HG02852 (cell line): ENCODE measurements at regions not wholly inside any gene's neighbourhood (a gene's known extent, or its start where the extent isn't known, plus 50 kb on each side); places are given as distances from the start of the nearest gene placed in this dataset.

ENCODE experiments used
- ATAC-seq: cut with Tn5 transposase; IDR thresholded peaks from one replicate; pipeline ENCODE4 v1.9.1; 2021; ENCODE audit warnings: mild to moderate bottlenecking, moderate library complexity; ENCODE audit not compliant: unreplicated experiment

DNA sequence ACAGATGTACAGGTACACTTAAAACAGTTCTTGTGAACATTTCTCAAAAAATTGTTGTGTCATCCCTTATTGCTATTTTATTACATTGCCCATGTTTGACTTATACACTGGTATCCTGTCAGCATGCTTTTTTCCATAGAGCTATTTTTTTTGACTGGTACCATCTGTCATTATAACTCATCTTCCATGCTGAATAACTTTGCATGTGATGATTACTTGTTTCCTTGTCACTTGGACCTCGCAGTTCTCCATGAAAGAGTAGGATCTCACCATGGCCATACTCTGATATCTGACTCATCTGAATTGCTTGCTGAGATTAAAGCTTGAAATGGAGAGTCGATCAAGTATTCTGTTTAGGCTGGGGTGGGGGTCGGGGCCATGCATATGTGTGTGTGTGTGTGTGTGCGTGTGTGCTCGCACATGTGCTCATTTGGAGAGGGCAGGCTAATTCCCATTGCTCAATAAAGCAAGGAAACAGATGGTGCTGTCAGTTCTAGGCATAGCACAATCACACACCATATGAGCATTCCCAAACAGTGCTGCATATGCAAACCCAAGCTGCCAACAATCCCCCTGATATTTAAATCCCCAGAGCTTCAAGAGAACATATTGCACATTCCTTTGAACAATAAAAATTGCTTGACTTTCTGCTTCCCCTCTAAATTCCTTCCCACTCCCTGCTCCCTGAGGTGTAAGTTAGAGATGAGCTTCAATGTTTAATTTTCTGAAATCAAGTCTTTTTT, 62.9 kb downstream of the NHLRC3 start:
- ATAC-seq: no peak

DNA sequence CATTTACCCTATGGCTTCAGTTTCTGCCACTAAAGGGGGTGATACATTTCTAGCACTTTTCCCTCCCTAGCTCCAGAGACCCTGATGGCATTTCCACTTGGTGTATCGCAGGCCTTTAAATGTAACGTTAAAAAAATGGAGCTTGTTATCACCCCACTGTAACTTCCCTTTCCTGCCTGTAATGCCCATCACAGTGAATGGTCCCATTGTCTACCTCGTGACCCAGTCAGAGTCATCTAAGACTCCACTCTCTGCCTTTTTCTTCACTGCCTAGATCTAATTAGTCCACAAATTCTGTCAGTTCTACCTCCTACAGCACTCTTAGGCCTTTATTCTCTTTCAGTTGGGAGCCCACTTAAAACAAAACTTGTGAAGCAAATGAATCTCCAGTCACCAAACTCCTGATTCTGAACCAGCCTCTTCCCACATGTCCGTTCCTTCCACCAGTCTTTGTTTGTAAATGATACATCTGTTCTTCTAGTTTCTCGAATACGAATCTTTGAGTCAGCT, 64.8 kb downstream of the NHLRC3 start:
- ATAC-seq: no peak

DNA sequence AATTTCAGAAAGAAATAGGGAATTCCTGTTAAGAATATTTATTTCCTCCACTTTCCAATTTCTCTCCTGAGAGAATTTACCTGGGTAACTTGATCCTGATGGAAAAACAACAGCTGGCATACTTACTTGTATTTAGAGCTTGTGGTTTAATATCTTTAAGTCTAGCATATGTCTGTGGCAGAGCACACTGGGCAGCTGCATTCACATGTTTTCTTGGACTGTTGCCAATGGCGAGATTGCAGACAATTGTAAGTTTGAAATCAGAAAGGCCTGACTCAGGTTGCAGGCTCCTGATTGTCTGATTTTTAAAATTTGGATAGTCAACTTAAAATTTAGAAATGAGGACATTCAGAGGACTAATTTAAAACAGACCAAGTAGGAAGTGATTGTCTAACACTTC, 66.9 kb downstream of the NHLRC3 start:
- no peak for ATAC-seq

DNA sequence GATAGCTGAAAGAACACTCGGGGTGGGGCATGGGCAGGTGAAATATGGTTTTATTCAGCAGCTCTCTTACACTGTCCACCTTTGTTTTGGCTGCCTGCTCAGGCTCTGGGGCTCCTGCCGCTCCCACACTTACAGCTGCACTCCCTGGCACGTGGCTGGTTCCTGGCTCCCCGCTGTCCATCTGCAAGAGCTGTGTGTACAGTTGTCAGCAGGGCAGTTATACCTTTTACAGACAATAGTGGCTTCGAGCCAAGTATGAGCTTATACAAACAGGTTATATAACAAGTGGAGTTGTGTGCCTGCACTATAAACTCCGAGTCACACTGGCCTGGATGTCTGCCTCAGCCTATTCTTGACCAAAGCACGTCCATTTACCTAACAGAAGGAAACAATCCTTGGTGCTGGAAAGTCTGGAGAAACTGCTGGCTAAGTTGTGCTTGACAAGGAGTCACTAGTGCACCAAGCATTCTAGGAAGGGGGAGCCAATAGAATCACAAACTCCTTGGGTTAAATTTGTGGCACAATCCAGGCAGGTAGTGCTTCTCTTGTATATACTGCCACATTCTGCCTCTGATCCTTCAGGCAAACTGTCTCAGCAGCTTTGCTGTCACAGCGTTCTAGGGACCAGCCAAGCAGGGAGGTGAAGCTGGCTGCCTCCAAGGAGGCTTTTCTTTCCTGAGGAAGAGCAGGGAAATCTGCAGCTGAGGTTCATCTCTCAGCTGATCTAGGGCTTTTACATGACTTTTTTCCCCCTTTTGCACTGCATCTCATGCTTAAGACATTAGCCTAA, 68.2 kb downstream of the NHLRC3 start:
- no peak for ATAC-seq

DNA sequence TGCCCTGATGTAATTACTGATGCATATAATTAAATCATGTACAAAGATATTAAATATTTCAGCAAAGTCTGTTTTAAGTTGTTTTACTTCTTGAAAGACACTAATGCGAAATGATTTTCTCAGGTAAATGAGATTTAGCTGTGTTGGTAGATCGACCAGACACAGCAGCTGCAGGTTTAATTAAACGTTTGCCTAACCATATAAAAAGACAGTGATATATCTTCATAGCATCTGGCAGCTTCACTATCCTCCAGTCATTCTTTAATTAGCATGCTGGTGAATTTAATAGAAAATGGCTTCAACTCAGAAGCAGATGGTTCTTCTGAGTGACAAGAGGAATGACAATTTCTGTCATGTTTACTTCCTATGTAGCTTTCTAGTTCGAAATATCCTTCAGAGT, 69.3 kb downstream of the NHLRC3 start:
- ATAC-seq: no peak

DNA sequence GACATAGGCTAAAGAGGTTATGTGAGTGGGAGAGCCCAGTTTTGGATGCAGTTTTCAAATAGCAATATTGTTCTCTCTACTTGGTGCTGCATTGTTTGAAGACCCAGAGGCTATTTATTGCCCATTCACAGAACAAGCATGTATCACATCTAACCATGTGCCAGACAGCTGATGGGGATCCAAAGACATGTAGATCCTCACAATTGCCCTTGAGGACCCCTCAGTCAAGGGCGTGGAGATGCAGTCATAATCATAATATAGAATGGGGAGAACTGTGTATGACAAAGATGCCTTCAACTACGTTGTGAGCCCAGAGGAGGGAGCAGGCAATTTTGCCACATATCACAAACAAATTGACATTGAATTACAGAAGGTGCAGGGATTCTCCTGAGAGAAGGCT, 70.5 kb downstream of the NHLRC3 start:
- ATAC-seq: no peak

DNA sequence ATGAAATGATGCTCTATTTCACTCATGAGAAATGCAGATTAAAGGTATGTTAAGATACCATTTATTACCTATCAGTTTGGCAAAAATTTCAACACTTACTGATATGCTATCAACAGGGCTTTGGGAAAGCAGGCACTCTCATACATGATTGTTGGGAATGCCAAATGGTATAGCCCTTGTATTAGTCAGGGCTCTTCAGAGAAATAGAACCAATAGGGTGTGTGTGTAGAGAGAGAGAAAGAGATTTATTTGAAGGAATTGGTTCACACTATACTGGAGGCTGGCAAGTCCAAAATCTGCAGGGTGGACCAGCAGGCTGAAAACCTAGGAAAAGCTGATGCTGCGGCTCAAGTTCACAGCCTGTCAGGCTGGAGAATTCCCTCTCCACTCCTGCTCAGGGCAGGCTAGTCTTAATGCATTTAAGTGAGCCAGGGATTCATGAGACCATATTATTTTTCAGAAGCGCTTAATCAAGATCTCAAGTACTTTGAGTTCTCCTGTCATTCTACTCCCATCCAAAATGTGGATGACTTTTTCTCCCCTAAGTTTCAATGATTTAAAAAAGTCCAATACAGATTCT, 72.4 kb downstream of the NHLRC3 start:
- no peak for ATAC-seq

DNA sequence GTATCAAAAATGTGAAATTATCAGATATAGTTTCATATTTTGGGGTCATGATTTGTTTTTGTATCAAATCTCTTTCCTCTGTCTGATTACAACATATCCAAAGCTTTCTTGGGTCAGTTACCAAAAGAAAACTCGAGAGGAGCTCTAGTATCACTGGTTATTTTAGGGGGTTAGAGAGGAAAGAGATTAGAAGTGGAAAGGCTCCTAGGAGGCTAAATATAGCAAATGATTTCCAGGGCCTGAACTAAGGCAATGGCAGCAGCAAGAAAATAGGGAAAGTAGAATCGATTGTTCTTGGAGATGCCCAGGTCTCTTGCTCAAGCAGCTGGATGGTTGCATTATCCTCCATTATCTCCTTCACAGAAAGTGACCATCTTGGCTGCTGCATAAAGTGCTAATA, 72.9 kb downstream of the NHLRC3 start:
- ATAC-seq: no peak

DNA sequence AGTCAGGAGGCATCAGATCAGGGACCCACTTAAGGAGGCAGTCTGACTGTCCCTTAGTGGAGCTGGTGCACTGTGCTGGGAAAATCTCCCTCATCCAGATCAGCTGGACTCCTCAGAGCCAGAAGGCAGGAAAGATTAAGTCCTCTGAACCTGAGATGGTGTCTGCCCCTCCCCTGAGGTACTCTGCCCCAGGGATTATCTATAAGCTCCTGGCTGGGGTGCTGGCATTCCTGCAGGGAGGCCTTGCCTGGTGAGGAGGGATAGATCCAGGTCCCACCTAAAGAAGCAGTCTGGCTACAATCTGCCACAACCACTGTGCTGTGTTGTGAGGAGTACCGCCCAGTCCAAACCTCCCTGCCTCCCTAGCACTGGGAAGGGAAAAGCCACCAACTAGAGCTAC, 81.2 kb downstream of the NHLRC3 start:
- no peak for ATAC-seq

DNA sequence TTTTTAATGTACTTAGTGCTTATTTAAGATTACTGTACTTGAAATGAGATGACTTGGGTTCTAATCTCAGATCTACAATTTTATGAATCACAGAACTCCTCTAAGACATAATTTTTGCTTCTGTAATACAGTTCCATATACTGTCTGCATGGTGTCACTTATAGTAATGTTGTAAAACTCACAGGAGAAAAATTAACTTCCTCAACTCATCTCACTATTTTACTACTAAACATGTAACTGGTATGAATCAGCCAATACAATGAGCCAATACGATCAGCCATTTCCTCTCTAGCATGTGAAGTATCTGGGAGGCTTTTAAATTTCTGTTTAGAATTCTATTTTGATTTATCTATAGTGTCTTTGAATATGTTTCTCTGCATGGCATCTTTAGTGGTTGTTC, 85.3 kb downstream of the NHLRC3 start:
- ATAC-seq: no peak

DNA sequence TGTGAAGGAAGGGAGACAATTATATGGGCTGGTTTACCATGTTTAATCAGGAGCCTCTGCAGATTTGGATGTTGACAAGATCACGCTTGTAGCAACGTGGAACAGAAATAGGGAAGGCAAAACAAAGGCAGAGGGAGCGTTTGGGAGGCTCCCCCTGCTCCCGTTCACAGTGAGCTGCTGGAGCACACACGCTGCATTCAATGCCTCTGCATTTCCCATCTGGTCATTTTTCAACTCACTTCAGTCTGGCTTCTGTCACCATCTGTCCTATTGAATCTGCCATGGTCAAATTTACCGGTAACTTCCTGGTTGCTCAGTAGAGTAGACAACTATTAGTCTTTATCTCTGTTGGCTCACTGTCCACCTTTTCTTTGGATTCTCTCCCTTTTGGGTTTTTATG, 91.0 kb downstream of the NHLRC3 start:
- ATAC-seq: no peak

DNA sequence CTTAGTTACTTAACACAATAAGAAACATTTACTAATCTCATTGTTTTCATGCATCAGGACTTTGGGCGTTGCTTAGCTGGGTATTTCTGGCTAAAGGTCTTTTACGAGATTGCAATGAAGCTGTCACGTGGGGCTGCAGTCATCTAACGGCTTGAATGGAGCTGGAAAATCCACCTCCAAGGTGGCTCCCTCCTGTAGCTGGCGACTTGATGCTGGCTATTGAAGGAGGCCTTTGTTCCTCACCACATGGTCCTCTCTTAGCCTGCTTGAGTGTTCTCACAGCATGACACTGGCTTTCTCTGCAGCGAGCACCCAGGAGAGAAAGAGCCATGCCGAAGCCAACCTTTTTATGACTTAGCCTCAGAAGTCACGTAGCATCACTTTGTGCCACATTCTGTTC, 92.0 kb downstream of the NHLRC3 start:
- ATAC-seq: no peak

DNA sequence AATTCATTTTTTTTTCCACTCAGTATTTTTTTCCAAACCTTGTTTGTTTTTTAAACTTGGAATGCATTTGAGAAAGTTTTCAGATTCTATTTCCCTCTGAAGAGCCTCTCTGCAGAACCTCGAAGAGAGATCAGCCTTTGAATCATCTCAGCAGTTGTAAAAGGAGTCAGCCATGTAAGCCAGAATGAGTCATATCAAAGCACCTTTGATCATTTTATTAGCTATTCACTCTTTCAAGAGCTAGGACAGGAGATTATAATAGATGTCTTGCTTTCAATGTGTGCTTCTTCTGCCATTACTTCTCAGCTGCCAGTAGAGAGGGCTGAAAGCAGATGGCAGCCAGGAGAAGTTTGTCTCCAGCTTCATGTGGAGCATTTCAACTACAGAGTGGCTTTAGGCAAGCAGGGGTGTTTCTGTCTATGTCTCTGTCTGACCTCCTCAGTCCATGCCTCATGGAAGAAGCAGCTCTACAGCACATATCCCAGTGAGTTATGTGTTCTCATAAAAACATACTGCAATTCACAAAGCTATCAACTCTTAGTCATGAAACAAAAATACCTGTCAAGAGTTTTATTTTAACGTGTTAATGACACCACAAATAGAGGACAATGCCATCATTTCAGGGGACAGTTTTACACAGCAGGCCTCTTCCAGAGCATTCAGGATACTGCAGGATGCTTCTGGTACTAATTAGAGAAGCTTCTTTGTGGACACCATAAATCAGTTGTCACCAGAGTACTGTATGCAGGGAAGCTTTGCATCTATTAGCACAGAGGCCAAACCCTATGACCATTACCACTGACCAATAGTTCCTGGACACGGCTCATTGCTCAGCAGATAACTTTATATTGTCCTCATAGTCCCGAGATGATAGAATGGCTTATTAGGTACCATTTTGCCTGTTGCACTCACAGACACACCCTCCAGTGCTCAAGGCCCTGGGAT, 94.3 kb downstream of the NHLRC3 start:
- no peak for ATAC-seq

DNA sequence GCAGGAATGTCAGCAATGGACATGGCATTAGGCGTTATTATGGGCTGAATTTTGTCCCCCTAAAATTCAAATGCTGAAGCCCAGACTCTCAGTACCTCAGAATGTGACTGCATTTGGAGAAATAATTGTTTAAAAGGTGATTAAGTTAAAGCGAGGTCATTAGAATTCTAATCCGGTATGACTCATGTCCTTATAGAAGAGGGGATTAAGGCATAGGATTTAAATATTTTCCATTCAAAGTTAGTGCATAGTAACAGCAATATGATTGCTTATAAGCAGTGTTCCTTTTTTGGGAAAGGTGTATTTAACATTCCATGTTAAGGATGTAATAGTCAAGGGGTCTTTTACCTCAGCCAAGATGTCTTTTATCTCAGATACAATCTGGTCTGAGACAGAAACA, 95.5 kb downstream of the NHLRC3 start:
- ATAC-seq: no peak

DNA sequence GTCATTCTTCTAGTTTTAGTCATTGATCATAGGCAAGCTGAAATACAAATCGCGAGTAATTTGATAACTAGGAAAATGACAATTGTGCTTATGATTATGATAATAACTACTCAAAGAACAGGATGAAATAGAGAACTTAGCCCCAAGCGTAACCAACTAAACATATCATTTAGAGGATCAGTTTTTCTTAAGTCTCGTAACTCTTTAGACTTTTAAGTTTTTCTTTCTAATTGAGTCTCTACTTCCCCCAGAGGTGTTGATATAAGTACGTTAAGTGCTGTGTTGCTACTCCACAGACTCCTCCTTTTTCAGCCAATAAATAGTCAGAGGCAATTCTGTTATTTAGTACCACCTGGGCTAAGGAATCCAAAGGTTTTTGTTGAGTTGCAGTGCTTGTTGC, 96.3 kb downstream of the NHLRC3 start:
- ATAC-seq: no peak

DNA sequence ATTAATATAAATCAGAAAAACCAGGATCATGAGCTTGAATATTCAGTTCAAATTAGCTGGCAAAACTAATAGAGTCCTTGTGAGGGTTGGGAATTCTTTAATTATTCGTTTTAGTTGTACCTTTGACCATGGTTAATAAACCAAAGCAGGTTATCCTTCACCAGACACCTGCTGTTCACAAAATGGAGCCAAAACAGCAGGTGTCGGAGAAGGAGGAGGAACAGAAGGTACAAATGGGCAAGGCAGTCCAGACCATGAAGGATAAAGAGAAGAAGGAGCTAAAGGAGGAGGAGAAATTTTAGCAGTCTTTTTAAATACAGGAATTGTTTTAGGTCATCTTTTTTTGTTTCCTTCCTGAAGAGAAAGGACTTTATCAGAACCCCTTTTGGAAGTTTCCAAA, 106.1 kb downstream of the NHLRC3 start:
- ATAC-seq: no peak

DNA sequence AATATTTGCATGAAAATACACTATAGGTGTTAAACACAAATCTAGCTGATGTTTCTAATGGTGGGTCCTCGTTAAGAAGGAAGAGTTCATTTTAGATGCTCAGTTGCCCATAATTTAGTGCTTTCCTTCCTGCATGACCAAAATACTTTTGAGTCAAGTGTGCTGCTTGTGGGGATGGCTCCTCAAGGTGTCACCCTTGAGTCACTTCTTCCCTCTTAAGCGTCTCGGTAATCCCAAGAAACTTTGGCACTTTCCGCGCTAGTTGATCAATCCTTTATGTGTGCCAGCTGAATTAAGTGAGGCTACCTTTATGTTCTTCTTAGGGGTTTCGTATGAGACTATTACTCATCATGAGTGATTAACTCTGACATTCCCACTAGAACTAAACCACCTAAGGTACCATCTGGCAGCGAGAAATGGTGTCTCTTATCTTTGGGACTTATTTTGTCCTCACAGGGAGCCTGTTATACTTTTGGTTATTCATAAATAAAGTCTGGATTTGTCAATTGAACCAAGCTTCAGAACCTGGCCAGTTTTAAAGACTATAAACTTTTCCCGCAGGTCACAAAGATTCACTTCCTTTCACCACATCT, 106.8 kb downstream of the NHLRC3 start:
- no peak for ATAC-seq

DNA sequence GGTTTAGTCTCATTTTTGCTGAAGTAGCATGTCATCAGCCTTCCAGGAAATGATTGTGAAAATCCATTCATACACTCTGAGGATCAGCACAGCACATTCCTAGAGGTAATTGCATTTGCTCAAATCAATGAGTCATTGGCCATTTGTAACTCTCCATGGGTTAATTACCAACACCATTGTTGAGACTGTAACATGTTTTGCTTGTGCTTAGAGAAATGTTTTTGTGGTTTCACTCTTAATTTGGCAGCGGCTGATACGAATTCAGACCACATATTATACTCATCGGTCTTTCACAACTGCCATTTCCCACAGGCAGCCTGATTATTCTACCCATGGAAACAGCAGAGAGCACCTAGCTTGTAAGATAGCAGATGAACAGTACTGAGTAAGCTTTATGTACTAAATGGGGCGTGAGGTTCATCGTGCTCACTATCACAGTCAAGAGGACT, 110.3 kb downstream of the NHLRC3 start:
- no peak for ATAC-seq

DNA sequence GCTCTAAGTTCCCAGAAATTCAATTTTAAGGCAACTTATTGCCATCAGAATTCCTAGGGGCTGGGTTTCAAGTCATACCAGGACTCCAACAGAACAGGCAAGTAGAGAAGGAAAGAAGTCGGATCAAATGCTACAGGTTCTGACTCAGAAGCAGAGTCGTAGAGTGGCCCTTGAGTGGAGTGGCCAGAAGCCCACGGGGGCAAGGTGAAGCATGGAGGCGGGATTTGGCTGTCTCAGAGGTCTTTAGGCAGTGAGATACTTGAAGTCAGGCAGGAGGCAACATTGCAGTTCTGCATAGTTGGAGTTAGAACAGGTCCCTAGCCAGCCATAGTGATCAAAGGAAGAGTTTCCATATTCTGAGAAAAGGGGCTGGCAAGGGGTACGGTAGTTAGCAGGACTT, 111.6 kb downstream of the NHLRC3 start:
- ATAC-seq: no peak

DNA sequence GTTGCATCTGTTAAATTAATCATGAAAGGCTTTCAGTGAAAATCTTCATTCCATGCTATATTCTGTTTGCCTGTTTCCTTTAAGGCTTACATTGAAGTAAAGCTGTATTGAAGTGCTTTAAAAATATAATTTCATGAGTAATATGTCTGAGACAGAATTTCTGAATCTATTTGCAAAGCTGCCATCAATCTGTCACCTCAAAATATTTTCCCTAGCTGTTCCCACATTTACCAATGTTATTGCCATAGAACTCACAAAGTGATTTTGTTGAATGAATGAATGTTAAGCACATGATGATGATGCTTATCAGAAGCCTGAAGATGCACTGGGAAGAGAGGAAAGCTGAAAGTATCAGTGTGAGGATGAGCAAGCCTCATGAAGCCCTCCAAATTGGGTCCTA, 115.8 kb downstream of the NHLRC3 start:
- no peak for ATAC-seq
